ENCODE measurements at regions not wholly inside any gene's neighbourhood (a gene's known extent, or its start where the extent isn't known, plus 50 kb on each side); places are given as distances from the start of the nearest gene placed in this dataset.

DNA sequence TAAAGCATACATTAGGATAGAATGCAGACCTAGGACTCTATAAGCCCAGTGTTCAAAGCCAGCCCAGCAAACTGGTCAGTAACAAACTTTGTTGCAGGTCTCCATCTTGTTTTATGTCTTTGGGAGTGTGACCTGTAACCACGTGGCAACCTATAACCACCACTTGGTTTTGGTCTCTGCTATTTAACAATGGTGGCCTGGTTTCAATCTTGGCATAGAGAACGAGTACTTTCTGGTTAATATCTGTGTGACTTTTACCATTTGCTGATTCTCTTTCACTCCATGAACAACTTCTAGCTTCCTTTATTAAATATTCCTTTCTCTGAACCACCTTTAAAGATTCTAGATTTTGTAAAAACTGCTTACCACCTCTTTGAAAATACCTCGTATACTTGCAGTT, 118.5 kb downstream of the KCNS3 start:
- no peak for DNase-seq (ENCODE audit: low spot score)

DNA sequence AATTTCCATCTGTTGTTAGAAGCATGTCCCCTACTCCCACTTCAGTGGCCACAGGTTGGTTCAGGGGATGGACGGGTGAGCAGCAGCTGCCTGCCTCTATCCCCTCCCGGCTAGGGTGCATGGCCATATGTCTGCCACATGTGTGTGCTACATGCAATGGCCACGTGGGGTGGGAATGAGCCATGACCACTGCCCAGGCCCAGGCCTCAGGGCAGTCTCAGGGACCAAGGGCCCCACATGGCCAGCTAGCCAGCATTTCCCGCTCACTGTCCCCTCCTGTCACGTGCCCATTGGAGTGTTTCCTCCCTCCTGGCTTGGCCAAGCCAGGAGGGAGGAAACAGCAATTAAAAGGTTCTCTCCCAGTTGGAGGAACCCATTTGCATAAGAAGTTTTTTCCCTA, 117.1 kb downstream of the KCNS3 start:
- no peak for DNase-seq (ENCODE audit: low spot score)
